ENCODE measurements at regions not wholly inside any gene's neighbourhood (a gene's known extent, or its start where the extent isn't known, plus 50 kb on each side); places are given as distances from the start of the nearest gene placed in this dataset.
"Not testable (repeated sequence)": the region's sequence is repeated elsewhere in the genome, so short reads cannot be mapped to it uniquely, and the experiment has no call there.

DNA sequence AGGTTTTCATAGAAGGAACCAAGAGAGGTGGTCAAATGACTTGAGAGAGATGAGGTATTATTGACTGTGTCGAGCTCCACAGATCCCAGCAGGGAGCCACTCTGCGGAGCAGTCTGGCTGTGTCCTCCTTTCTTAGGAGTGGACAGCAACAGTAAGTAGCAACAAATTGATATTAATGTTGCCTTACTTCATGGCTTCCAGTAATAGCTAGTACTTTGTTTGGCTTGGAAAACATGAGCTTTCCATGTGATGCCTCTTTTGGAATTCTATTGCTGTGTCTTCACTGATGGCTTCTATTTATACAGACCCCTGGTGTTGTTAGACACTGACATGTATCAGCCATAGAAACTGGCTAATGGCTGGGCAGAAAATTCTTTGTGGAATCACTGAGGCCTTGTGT lies 531.2 kb upstream of the CCDC196 start:
- H3K9me3 Mint-ChIP-seq: peaks cover 0 to 4% of the 10 kb centered on the region in 2 donors
- ATAC-seq (no peak), DNase-seq (ENCODE audit: low spot score in 2 of 2) (no peak)
- H3K36me3 Mint-ChIP-seq: peaks cover 0 to 11% of the 10 kb centered on the region in 2 donors
- no peak overlapping the region for H3K27ac Mint-ChIP-seq

DNA sequence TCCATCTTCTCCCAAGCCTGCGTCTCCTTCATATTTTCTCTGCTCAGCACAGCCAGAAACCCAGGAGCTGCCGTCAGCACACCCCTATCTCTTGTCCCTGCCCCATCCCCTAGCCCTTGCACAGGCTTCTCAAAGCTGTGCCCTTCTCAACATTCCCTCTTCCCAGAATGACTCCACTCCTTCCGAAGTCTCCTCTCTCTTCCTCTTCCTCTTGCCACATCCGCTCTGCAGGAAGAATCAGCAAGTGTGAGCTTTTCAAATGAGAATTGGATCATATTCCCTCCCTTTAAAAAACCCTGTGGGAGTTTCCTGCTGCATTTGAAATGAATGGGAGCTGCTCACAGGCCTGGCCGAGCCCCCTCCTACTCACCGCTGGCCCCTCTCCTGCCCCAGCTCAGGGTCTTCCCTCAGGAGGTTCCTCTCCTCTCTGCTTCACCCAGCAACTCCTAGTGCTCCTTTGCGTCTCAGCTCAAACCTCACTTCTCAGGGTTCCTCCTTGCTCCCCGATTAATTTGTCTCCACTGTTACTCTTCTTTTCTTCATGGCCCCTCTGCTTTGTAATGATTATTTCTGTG lies 528.5 kb upstream of the CCDC196 start:
- no peaks in the 10 kb centered on the region for H3K9me3 Mint-ChIP-seq
- no peak overlapping the region for H3K27ac Mint-ChIP-seq
- H3K36me3 Mint-ChIP-seq: peaks cover 0 to 5% of the 10 kb centered on the region in 2 donors
- DNase-seq (ENCODE audit: low spot score in 2 of 2) (no peak), ATAC-seq (no peak)

DNA sequence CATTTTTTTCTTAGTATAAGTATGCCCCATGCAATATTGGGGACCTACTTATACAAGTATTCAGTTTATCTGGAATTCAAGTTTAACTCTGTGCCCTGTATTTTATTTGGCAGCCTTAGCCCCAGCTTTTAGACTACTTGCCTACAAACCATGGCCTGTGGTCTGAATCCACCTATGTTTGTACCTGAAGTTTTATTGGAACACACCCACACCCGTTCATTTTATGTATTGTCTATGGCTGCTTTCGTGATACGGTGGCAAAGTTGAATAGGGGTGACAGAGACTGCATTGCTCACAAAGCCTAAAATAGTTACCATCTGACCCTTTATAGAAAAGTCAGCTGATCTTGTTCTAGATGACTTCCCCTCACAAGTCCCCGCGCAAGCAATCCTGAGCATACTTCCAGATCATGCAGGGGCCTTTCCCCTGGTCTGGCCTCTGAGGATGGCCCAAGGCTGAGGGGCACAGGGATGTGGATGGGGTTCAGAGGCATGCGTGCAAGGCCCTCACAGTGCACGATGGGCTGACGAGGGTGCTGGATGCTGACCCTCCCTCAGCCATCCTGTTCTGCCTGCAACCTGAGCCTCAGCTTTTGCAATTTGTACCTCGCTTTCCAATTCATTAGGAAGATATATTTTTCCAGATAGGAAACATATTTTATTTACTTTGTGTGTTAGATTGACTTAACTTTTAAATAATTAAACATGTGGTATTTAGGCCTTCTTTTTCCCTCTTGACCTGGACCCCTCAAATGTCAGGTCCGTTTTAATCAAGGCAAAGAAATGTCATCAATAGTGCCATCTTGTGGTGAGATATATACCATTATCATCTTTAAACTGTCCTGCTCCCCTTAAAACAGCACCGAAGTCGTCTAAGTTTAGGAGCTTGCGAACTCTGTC lies 527.3 kb upstream of the CCDC196 start:
- H3K9me3 Mint-ChIP-seq: no peaks in the 10 kb centered on the region
- H3K36me3 Mint-ChIP-seq: no peaks in the 10 kb centered on the region
- DNase-seq (ENCODE audit: low spot score in 2 of 2) (no peak), ATAC-seq (peak; percentile 32 to 60)
- no peak overlapping the region for H3K27ac Mint-ChIP-seq

DNA sequence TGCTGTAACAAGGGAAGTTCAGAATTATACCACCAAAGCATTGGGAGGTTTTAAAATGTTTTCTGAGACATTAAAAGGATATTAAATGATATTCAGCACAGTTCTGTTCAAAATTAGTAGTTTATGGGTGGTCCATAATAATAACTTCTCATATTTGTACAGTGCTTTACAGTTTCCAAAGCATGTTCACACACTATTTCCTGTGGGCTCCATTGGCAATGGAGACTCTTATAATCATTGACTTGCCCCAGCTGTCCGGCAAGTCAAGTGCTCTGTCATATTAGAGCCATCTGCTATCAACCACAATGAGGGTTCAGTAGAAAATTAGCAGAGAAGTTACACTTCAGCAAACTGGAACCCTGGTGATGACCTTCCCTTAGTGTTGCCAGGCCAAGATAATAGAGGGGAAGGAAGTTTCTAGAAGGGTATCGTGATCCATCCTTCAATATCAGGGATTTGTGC lies 526.6 kb upstream of the CCDC196 start:
- Mint-ChIP-seq H3K36me3 (no peaks in the 10 kb centered on the region), H3K9me3 (no peaks in the 10 kb centered on the region), H3K27ac (no peak overlapping the region)
- DNase-seq (ENCODE audit: low spot score in 2 of 2) (no peak), ATAC-seq (no peak)

DNA sequence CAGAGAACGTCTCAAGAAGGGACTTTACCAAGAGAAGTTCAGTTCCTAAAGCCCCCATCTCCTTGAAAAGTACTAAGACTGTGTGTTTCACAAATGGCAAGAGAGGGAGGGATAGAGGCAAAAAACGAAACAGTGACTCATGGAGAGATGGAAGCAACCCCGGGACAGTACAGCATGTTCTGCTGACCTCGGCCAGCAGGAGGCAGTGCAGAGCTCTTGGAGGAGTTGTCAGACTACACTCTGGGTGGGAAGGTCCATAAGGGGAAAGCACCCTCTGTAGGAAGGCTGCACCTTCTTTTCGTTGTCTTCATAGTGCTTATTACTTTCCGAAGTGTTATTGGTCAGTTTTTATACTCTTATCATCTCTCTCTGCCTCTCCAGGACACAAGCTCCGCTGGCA lies 525.2 kb upstream of the CCDC196 start:
- DNase-seq (ENCODE audit: low spot score in 2 of 2) (peak; percentile 69 to 88), ATAC-seq (peak; percentile 92 to 95)
- Mint-ChIP-seq H3K36me3 (no peaks in the 10 kb centered on the region), H3K9me3 (no peaks in the 10 kb centered on the region), H3K27ac (no peak overlapping the region)

DNA sequence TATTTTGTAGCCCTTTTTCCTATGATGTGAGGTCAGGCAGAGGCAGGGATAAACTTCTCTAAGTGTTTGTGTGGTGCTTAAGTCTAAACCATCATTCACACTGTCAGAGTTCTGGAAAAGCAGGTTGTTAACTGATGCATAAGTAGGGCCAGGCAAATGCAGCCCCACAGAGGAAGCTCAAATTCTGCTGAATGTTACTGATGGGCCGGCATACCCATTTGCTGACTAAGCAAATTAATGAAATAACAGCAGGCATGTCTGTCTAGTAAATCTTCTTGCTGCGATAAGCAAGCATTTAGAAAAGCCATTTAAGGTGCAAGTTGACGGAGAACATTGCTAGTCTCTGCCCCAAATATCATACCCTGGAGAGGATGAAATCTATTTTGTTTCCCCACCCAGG lies 523.2 kb upstream of the CCDC196 start:
- Mint-ChIP-seq H3K9me3 (no peaks in the 10 kb centered on the region), H3K36me3 (no peaks in the 10 kb centered on the region), H3K27ac (no peak overlapping the region)
- DNase-seq (ENCODE audit: low spot score in 2 of 2) (no peak), ATAC-seq (no peak)

DNA sequence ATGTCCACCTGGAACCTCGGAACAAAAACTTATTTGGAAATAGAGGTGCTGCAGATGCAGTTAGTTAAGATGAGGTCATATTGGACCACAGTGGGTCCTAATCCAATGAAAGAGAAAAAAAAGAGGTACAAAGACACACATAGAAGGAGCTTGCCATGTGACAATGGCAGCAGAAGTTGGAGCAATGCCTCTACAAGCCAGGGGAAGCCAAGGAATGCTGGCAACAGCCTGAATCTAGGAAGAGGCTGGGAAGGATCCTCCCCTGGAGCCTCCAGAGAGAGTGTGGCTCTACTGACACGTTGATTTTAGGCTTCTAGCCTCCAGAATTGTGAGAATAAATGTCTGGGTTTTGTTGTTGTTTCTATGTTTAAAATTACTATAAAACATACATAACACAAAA lies 521.8 kb upstream of the CCDC196 start:
- Mint-ChIP-seq H3K36me3 (no peaks in the 10 kb centered on the region), H3K27ac (no peak overlapping the region), H3K9me3 (no peaks in the 10 kb centered on the region)
- ATAC-seq (no peak), DNase-seq (ENCODE audit: low spot score in 2 of 2) (no peak)

DNA sequence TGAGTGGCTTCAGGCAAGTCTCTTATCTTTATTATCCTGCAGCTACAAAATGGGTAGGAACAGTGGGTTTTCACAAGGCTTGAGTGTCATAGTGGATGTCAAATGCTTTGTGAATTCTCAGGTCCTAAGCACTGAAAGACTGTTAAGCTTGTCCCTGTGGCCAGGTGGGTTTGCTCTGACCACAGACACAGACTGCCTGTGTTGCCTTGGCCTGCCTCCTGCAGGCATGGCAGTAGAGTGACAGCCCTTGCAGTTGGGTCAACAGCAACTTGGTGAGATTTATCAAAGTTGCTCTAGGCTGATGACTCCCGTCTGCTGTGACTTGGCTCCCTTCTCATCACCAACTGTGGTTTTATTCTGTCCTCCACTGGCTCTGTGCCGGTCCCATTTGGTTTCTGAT lies 520.0 kb upstream of the CCDC196 start:
- H3K9me3 Mint-ChIP-seq: no peaks in the 10 kb centered on the region
- no peaks in the 10 kb centered on the region for H3K36me3 Mint-ChIP-seq
- ATAC-seq: no peak
- H3K27ac Mint-ChIP-seq: no peak overlapping the region
- no peak for DNase-seq (ENCODE audit: low spot score in 2 of 2)

DNA sequence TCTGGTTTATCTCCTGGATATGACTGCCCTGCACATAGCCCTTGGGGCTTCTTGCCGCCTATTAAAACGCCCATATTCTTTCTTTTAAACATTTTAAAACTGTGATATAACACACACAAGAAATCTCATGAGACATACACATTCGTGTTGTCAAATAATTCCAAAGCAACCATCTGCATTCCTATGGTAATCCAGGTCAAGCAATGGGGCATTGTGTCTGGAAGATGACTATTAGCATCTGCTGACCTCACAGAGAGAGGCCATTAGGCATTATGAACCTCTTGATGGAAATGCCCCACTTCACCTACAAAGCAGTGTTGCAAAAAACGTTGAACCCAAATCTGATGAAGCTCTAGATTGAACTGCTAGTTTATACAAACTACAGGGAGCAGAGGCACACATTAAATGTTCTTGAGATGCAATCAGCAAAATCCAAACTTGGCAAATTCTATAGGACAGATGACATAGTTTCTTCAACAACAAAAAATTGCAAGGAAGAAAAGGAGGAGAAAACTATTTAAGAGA lies 513.8 kb upstream of the CCDC196 start:
- DNase-seq (ENCODE audit: low spot score in 2 of 2): no peak
- no peak overlapping the region for H3K27ac Mint-ChIP-seq
- H3K36me3 Mint-ChIP-seq: no peaks in the 10 kb centered on the region
- no peaks in the 10 kb centered on the region for H3K9me3 Mint-ChIP-seq
- ATAC-seq: no peak

DNA sequence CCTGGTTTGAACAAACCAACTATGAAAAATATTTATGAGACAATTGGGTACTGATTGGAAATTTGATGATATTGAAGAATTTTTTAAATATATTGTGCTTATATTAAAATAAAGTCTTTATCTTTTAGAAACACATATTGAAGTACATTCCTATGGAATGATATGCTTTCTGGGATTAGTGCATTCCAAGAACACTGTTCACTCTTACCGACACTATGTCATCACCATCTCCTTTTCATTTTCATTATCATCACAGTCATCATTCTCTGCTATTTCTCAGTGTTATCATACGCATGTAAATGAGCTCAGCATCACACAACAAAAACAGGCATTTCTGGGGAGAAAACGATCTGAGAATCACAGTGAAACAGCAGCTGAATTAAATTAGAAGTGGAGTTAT lies 513.3 kb upstream of the CCDC196 start:
- Mint-ChIP-seq H3K9me3 (no peaks in the 10 kb centered on the region), H3K27ac (no peak overlapping the region), H3K36me3 (no peaks in the 10 kb centered on the region)
- ATAC-seq (no peak), DNase-seq (ENCODE audit: low spot score in 2 of 2) (no peak)

DNA sequence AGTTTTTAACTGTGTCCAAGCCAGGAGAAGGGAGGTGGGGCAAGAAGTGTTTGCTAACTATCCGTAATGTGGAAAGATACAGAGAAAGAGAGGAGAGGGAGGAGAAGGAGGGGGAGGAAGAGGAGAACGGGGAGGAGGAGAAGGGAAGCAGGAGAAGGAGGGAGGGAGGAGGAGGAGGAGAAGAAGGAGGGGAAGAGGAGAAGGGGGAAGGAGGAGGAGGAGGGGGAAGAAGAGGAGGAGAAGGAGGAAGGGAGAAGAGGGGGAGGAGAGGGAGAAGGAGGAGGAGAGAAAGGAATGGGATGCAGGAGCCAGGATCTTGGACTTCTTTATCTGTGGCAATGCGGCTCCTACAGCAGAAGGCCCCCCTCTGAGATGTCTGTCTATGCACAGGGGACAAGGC lies 510.3 kb upstream of the CCDC196 start:
- DNase-seq (ENCODE audit: low spot score in 2 of 2) (no peak), ATAC-seq (no peak)
- H3K27ac Mint-ChIP-seq: no peak overlapping the region
- peaks cover 9 to 11% of the 10 kb centered on the region in 2 donors for H3K36me3 Mint-ChIP-seq
- H3K9me3 Mint-ChIP-seq: peaks cover 8 to 14% of the 10 kb centered on the region in 2 donors

DNA sequence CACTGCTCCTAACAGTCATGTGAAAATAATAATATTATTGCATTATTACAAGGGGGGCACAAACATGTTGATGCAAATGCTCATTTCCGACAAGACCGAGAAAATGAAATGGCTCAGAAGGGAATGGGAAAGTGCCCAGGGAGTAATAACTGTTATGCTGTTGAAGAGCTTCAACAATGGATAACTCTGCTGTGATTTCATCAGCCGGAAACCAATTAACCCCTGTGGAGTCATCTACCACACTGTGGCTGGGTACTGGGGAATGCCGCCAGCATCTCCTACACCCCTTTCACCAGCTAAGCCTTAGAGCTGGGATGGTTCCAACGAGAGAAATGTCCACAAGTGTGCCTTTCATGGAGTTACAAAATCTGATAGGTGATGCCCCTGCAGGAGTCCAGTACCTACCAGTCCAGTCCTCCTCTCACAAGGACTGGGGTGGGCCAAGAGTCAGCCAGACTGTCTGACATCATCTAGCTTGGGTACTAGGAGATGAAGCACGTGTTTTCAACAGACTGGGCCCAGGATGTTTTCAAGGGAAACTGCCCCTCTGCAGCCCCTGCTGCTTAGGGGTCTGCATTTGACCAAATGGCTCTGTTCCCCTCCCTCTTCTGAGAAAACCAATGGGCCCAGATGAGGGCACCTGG lies 509.3 kb upstream of the CCDC196 start:
- DNase-seq (ENCODE audit: low spot score in 2 of 2): no peak
- H3K36me3 Mint-ChIP-seq: peaks cover 9 to 13% of the 10 kb centered on the region in 2 donors
- no peak overlapping the region for H3K27ac Mint-ChIP-seq
- ATAC-seq: no peak
- peaks cover 8 to 14% of the 10 kb centered on the region in 2 donors for H3K9me3 Mint-ChIP-seq

DNA sequence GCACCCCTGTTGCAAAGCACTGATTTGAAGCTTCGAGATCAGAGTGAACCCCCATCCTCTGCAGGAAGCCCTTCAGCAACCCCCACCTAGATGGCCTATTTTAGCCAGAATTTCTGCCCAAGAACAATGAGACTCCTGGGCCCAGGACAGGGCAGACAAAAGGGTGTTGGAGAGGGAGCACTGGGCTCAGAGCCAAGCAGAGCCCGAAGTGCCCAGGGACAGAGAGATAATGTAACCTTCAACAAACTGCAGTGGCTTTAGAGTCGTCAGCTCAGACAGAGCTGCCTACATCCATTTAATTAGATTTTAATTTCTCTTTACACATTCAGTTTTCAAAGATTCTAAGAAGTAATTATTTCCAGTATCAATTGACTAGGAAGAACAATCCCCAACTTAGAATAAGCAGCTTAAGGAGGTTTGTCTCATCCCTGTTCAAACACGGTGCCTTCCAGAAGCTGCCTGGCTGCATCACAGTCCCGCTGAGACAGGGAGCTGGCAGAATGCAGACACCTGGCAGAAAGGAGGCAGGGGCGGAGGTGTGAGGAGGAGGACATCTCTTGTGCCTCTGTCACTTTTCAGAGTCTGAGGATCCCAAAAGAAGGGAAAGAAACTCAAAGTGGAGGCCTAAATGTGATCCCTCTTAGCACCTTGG lies 504.9 kb upstream of the CCDC196 start:
- H3K36me3 Mint-ChIP-seq: peaks cover 9 to 13% of the 10 kb centered on the region in 2 donors
- peaks cover 16 to 19% of the 10 kb centered on the region in 2 donors for H3K9me3 Mint-ChIP-seq

DNA sequence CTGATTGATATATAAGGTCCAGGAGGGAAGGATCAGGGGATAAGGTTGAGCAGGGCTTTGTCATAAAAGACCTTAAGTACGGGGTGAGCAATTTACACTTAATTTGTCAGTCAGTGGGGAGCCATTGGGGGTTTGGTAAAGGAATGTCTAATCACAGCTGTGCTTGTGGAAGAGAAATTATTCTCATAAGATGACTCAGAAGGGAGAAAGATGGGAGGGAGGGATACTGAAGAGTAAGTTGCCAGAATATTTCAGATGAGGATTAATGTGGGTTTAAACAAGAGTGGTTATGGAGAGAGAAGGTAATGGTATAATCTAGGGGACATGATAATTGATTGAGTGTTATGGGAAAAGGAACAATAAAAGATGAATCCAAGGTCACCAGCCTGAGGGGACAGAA lies 500.1 kb upstream of the CCDC196 start:
- Mint-ChIP-seq H3K36me3 (no peaks in the 10 kb centered on the region), H3K27ac (peak overlapping the region in 1 of 2 donors; percentile 3), H3K9me3 (peaks cover 5 to 8% of the 10 kb centered on the region in 2 donors)
- DNase-seq (ENCODE audit: low spot score in 2 of 2) (no peak), ATAC-seq (no peak)

More for the DNA sequence above, 504.9 kb upstream of the CCDC196 start:
- DNase-seq (ENCODE audit: low spot score in 2 of 2) (no peak), ATAC-seq (no peak)
- no peak overlapping the region for H3K27ac Mint-ChIP-seq

DNA sequence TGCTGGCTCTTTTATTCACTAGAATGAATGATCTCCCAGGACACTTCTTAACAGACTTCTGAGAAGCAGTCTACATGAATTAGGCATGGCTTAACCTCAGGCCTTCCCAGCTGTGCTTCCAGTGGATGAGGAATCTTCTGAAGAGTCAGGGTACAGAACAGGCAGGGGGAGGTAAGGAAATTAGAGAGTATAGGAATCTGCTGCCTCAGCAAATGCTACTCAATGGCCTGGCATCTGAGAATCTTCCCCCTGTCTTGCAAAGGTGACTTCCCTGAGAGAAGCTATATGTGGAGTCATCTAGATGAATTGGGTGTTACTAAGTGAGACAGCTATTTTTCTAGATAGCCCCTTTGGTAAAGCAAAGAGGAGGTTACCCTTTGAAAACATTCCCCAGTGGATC lies 496.2 kb upstream of the CCDC196 start:
- H3K27ac Mint-ChIP-seq: no peak overlapping the region
- DNase-seq (ENCODE audit: low spot score in 2 of 2) (no peak), ATAC-seq (no peak)
- peaks cover 0 to 9% of the 10 kb centered on the region in 2 donors for H3K36me3 Mint-ChIP-seq
- peaks cover 8 to 10% of the 10 kb centered on the region in 2 donors for H3K9me3 Mint-ChIP-seq

DNA sequence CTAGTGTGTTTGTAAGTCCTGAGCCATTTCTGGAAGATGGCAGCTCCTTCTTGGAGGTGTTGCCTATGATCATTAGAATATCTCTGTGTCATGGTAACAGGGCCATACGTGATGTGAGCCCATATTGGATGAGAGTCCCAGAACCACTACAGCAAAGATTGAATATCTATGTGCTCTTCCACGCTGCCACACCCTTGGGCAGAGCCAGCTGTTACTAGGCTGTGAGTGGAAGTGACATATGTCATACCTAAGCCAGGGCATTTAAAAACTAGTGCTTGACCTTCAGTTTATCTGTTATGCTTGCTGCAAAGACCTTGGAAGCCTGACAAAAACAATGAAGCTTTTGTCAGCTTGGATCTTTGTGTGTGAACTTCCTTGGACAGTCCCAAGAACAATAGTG lies 495.1 kb upstream of the CCDC196 start:
- Mint-ChIP-seq H3K9me3 (peaks cover 2 to 9% of the 10 kb centered on the region in 2 donors), H3K27ac (peak overlapping the region in 1 of 2 donors; percentile 75), H3K36me3 (peaks cover 0 to 9% of the 10 kb centered on the region in 2 donors)
- ATAC-seq: no peak
- no peak for DNase-seq (ENCODE audit: low spot score in 2 of 2)

DNA sequence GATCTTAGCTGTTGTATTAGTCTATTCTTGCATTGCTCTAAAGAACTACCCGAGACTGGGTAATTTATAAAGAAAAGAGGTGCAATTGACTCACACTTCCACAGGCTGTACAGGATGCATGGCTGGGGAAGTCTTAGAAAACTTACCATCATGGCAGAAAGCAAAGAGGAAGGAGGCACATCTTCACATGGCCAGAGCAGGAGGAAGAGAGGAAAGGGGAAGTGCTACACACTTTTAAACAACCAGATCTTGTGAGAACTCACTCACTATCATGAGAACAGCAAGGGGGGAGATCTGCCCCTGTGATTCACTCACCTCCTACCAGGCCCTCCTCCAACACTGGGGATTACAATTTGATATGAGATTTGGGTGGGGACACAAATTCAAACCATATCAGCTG lies 494.2 kb upstream of the CCDC196 start:
- not testable (repeated sequence) for H3K36me3 Mint-ChIP-seq; DNase-seq (ENCODE audit: low spot score in 2 of 2); H3K9me3 Mint-ChIP-seq; ATAC-seq
- H3K27ac Mint-ChIP-seq: peak overlapping the region in 1 of 2 donors; percentile 84
